ENCODE measurements at regions not wholly inside any gene's neighbourhood (a gene's known extent, or its start where the extent isn't known, plus 50 kb on each side); places are given as distances from the start of the nearest gene placed in this dataset.
A peak's percentile ranks its signal among the peaks of the same experiment; 100 is the strongest.

DNA sequence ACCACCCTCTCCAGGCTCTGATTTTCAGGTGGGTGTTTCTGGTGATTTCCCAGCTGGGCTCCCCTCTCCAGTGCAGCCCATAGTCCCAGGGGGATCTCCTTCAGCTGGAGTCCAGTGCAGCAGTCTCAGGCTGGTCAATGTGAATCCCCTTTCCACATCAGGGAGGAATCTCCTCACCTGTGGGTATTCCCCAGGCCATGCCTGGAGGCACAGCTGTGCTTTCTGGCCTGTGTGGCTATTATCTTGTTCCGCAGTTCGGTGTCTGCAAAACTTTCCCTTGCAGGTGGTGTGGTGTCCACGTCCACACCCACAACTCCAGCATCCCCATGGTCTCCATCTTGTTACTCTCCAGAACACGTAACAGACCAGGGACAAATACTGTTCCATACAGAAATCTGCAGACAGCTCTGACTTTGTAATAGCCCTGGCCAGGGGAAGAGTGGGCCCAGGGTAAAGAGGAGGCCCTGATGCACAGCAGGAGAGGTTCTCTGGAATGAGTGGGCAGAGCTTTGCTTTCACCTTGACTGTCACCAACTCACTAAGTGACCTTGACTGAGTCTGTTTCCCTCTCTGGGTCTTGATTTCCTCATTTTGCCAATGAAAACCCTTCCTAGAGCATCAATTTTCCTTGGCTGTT is 183.2 kb downstream of the CSNK2A3 start:
- H4K20me1 ChIP-seq, result no peaks in the 10 kb centered on the region
- no peaks in the 10 kb centered on the region for H3K36me3 ChIP-seq
- H3K9me3 ChIP-seq (replicated peaks in 1 of 11), result no peaks in the 10 kb centered on the region
- H3K9ac ChIP-seq, result no peak overlapping the region
- no peak overlapping the region for H3K4me3 ChIP-seq
- TF ChIP-seq Cebpa-rat (IDR thresholded peaks at IDR 0.05), result no peak
- H3K27me3 ChIP-seq, result no peaks in the 10 kb centered on the region
- H3K4me1 ChIP-seq, result peaks cover 0 to 14% (median 6%) of the 10 kb centered on the region in 10 experiments; a peak in 11 of 20 replicates
- no peak overlapping the region for H3K4me2 ChIP-seq
- no peak overlapping the region for H3K27ac ChIP-seq

DNA sequence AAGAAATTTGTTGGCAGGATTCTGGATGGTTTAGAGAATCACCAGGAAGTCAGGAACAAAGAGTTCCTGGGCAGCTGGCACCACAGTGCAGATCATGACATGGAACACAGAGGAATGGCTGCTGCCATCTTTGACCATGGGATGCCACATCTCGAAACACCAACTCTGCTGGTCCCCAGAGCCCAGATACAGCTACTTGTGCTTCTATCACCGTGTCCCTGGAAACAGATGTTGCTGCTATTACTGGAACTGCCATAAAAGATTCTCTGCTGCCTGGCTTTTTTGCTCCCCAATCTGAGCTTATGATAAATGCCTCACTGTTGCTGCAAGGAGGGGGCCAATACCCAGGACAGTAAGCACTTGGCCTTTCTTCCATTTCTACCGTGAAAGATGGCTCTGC is 185.2 kb downstream of the CSNK2A3 start:
- no peak overlapping the region for H3K4me3 ChIP-seq
- no peak overlapping the region for H3K4me2 ChIP-seq
- H3K27ac ChIP-seq, result no peak overlapping the region
- H4K20me1 ChIP-seq, result no peaks in the 10 kb centered on the region
- H3K9me3 ChIP-seq (replicated peaks in 1 of 11), result no peaks in the 10 kb centered on the region
- H3K4me1 ChIP-seq, result peaks cover 0 to 14% (median 6%) of the 10 kb centered on the region in 10 experiments; a peak in 11 of 20 replicates
- no peaks in the 10 kb centered on the region for H3K36me3 ChIP-seq
- no peak for TF ChIP-seq Cebpa-rat (IDR thresholded peaks at IDR 0.05)
- no peak overlapping the region for H3K9ac ChIP-seq
- H3K27me3 ChIP-seq, result no peaks in the 10 kb centered on the region

DNA sequence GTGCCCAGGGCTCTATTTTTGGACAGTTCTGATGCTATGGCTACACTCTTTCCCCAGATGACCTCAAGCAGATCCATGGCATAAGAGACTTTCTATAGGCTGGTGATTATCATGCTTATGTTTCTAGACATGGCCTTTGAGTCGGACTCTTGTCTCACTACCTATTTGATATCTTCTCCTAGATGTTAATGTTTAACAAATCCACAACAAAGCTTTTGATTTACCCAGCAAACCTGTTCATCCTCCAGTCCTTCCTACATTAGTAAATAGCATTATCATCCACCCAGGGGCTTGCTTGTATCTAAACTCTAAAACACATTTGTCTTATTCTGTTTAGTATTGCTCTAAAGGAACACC is 188.7 kb downstream of the CSNK2A3 start:
- no peak overlapping the region for H3K4me3 ChIP-seq
- no peak for TF ChIP-seq Cebpa-rat (IDR thresholded peaks at IDR 0.05)
- no peaks in the 10 kb centered on the region for H3K27me3 ChIP-seq
- H3K4me1 ChIP-seq, result no peaks in the 10 kb centered on the region
- H3K36me3 ChIP-seq, result no peaks in the 10 kb centered on the region
- peaks cover 10 to 19% (median 15%) of the 10 kb centered on the region in 11 experiments; a peak in 21 of 22 replicates for H3K9me3 ChIP-seq (replicated peaks in 1 of 11)
- H4K20me1 ChIP-seq, result no peaks in the 10 kb centered on the region
- H3K4me2 ChIP-seq, result no peak overlapping the region
- H3K9ac ChIP-seq, result no peak overlapping the region
- no peak overlapping the region for H3K27ac ChIP-seq

DNA sequence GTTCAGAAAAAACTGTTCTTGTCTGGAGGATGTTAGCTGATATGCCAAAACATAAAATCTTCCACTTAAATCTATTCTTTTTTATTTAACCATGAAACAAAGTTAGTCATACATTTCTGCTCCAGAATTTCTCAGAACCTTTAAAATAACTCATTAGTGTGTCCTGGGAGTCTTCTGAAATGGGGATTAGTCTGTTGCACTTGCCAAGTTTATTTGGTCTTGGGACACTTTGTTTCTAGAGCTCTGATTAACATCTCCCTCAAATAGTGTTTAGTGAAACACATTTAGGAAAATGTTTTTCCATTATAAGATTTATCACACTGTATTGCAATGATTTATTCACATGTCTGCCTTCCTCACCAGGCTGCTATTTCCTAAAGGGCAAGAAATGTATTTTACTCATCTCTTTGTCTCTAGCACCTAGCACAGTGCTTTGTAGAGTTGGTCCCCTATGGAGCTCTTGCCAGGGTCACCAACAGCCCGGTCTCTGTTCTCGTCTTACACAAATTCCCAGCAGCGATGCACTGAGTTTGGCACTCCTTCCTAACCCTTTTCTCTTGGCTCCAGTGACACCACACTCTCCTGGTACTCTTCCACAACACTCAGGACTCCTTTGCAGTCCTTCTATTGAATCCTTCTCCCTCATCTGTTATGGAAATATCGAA is 189.2 kb downstream of the CSNK2A3 start:
- no peak overlapping the region for H3K4me3 ChIP-seq
- peaks cover 10 to 19% (median 15%) of the 10 kb centered on the region in 11 experiments; a peak in 21 of 22 replicates for H3K9me3 ChIP-seq (replicated peaks in 1 of 11)
- no peaks in the 10 kb centered on the region for H3K36me3 ChIP-seq
- TF ChIP-seq Cebpa-rat (IDR thresholded peaks at IDR 0.05), result no peak
- no peak overlapping the region for H3K9ac ChIP-seq
- no peak overlapping the region for H3K4me2 ChIP-seq
- no peaks in the 10 kb centered on the region for H3K27me3 ChIP-seq
- H4K20me1 ChIP-seq, result no peaks in the 10 kb centered on the region
- no peak overlapping the region for H3K27ac ChIP-seq
- no peaks in the 10 kb centered on the region for H3K4me1 ChIP-seq

DNA sequence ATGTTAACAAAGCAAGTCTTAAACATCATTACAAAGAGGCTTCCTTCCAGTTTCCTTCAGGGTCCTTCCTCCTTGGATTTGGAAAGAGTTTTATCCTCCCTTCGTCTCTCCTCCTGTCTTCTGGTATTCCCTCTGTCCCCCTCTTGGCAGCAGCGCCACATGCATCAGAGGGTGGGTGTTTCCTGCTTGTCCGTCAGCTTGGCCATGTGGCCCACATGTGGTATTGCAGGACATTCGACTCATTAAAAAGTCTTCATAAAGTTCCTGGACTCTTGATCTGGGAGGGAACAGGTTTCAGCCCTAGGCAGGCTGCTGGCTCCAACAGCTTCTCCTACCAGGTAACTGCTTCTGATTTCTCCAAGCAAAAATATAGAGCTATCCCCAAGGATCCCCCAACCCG is 189.8 kb downstream of the CSNK2A3 start:
- H3K9me3 ChIP-seq (replicated peaks in 1 of 11), result peaks cover 10 to 19% (median 15%) of the 10 kb centered on the region in 11 experiments; a peak in 21 of 22 replicates
- H3K27ac ChIP-seq, result no peak overlapping the region
- no peaks in the 10 kb centered on the region for H3K36me3 ChIP-seq
- H3K4me3 ChIP-seq, result no peak overlapping the region
- no peak overlapping the region for H3K9ac ChIP-seq
- H3K4me2 ChIP-seq, result no peak overlapping the region
- no peaks in the 10 kb centered on the region for H4K20me1 ChIP-seq
- H3K27me3 ChIP-seq, result no peaks in the 10 kb centered on the region
- H3K4me1 ChIP-seq, result no peaks in the 10 kb centered on the region
- TF ChIP-seq Cebpa-rat (IDR thresholded peaks at IDR 0.05), result no peak

DNA sequence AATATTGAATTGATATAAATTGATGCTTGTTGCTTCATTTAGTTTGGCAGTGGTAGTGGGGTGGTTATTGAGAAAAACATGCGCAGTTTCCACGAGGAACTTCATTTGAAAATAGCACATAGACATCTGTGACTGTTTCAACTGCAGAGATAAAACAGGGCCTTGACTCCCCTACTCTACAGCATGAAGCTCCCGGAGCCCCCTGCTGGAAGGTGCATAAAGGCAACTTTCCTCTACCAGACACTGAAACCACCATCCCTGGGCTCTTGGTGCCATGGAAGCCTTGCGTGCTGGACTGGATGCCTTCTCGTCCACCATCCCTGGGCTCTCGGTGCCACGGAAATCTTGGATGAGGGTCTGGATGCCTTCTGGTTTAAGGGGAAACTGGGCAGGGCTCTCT is 195.9 kb downstream of the CSNK2A3 start:
- no peak overlapping the region for H3K4me3 ChIP-seq
- no peaks in the 10 kb centered on the region for H3K36me3 ChIP-seq
- TF ChIP-seq Cebpa-rat (IDR thresholded peaks at IDR 0.05), result no peak
- H3K9me3 ChIP-seq (replicated peaks in 1 of 11), result peaks cover 10 to 19% (median 15%) of the 10 kb centered on the region in 11 experiments; a peak in 21 of 22 replicates
- no peak overlapping the region for H3K27ac ChIP-seq
- peaks cover 8 to 26% (median 21%) of the 10 kb centered on the region in 10 experiments; a peak in 19 of 20 replicates for H3K4me1 ChIP-seq
- no peaks in the 10 kb centered on the region for H3K27me3 ChIP-seq
- H3K4me2 ChIP-seq, result no peak overlapping the region
- no peak overlapping the region for H3K9ac ChIP-seq
- H4K20me1 ChIP-seq, result peaks cover 0 to 7% (median 0%) of the 10 kb centered on the region in 11 experiments; a peak in 2 of 22 replicates

DNA sequence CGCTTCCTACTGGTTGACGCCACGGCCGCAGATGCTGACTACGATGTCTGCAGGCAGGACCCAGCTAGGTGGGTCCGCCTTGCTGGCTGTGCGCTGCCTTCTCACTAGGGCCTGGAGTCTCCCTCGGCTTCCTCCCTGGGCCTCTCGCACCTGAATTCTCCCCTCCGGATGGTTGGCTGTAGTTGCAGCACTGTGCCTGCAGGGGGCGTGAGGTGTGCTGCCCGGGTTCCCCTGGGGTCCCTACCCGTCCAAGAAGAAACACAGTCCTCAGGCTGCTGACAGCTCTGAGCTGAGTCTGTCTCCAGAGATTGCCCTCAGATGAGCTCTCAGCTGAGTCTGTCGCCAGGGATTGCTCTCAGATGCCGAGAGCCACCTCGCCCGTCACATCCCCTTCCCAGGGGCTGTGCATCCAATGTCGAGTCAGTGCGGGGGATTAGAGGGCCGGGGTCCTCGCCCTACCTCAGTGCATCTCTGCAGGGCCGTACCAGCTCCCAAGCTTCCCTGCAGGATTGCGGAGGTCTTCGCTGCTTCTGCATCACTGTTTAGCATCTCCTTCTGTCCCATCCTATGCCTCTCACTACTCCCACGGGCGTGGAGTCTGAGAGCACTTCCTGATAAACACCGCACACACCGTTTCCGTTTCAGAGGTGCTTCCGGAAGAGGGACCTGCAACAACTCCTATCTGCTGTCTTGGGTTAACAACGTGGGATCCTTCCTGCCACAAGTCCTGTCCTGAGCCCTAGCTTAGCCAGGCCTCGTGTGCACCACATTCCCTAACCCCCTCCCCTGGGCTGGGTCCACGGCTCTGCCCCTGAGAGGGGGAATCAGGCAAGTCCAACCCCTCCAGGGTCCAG is 196.9 kb downstream of the CSNK2A3 start:
- Histone ChIP-seq H3K9ac (peak overlapping the region in 3 of 11 experiments; percentile 4 to 33 (median 8); a peak in 3 of 22 replicates), H3K4me1 (peaks cover 8 to 26% (median 21%) of the 10 kb centered on the region in 10 experiments; a peak in 19 of 20 replicates), H3K27ac (0 out of 22 replicates have a peak overlapping the region, but pooled peaks of 1 of the 11 experiments have one; percentile 8), H3K4me3 (0 out of 20 replicates have a peak overlapping the region, but pooled peaks of 2 of the 10 experiments have one; percentile 15 to 22), H4K20me1 (peaks cover 0 to 7% (median 0%) of the 10 kb centered on the region in 11 experiments; a peak in 2 of 22 replicates), H3K4me2 (peak overlapping the region; percentile 54 to 89 (median 76)), H3K9me3 (replicated peaks in 1 of 11) (peaks cover 10 to 15% (median 13%) of the 10 kb centered on the region in 11 experiments; a peak in 21 of 22 replicates), H3K27me3 (no peaks in the 10 kb centered on the region), H3K36me3 (no peaks in the 10 kb centered on the region)
- TF ChIP-seq Cebpa-rat (IDR thresholded peaks at IDR 0.05), result no peak

DNA sequence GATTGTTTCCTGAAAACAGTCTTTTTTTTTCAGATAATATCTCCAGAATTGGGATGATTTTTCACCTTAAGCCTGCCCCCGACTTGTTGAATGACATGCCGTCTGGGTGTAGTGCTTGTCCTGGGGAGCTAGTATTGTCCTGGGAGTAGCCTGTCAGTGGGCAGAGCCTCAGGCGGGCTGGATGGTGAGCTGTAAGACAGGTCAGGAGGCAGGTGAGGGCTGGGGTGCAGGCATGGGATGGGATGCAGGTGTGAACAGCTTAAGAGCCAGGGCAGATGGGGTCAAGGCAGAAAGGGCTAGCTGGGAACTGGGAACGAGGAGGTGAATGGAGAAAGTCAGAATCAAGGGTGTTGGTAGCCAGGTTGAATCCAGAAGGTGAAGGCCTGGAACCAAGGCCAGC is 200.2 kb downstream of the CSNK2A3 start:
- Histone ChIP-seq H3K9me3 (replicated peaks in 1 of 11) (no peaks in the 10 kb centered on the region), H3K4me1 (peaks cover 8 to 37% (median 27%) of the 10 kb centered on the region in 10 experiments; a peak in 19 of 20 replicates), H3K36me3 (no peaks in the 10 kb centered on the region), H3K27ac (no peak overlapping the region), H3K4me2 (no peak overlapping the region), H4K20me1 (peaks cover 0 to 7% (median 0%) of the 10 kb centered on the region in 11 experiments; a peak in 2 of 22 replicates), H3K9ac (no peak overlapping the region), H3K27me3 (no peaks in the 10 kb centered on the region), H3K4me3 (no peak overlapping the region)
- no peak for TF ChIP-seq Cebpa-rat (IDR thresholded peaks at IDR 0.05)
